ENCODE measurements at regions not wholly inside any gene's neighbourhood (a gene's known extent, or its start where the extent isn't known, plus 50 kb on each side); places are given as distances from the start of the nearest gene placed in this dataset.

- H3K27me3 ChIP-seq (replicated peaks; ENCODE audit: control insufficient read depth, insufficient read depth, low read length) = no peaks in the 10 kb centered on the region
- DNase-seq (ENCODE audit: extremely low read depth, insufficient read length) = no peak
- H3K4me3 ChIP-seq (replicated peaks; ENCODE audit: low read depth, low read length) = no peak overlapping the region
- no peak for TF ChIP-seq CTCF (IDR thresholded peaks at IDR 0.05; ENCODE audit: insufficient read depth, low read length, poor library complexity, severe bottlenecking)
- H3K36me3 ChIP-seq (ENCODE audit: control insufficient read depth, insufficient read depth, low read length) = no peaks in the 10 kb centered on the region
Observed at GRCh38 chr4:187464573-187464972, 531.0 kb upstream of the ZFP42 start.

GRCh38 chr4:187467224-187467623 lies 528.3 kb upstream of the ZFP42 start:
- no peak for TF ChIP-seq CTCF (IDR thresholded peaks at IDR 0.05; ENCODE audit: insufficient read depth, low read length, poor library complexity, severe bottlenecking)
- H3K27me3 ChIP-seq (replicated peaks; ENCODE audit: control insufficient read depth, insufficient read depth, low read length) = no peaks in the 10 kb centered on the region
- no peak for DNase-seq (ENCODE audit: extremely low read depth, insufficient read length)
- no peak overlapping the region for H3K4me3 ChIP-seq (replicated peaks; ENCODE audit: low read depth, low read length)
- H3K36me3 ChIP-seq (ENCODE audit: control insufficient read depth, insufficient read depth, low read length) = no peaks in the 10 kb centered on the region

GRCh38 chr4:187469627-187470026 lies 525.9 kb upstream of the ZFP42 start:
- H3K36me3 ChIP-seq (ENCODE audit: control insufficient read depth, insufficient read depth, low read length) = no peaks in the 10 kb centered on the region
- TF ChIP-seq CTCF (IDR thresholded peaks at IDR 0.05; ENCODE audit: insufficient read depth, low read length, poor library complexity, severe bottlenecking) = no peak
- H3K27me3 ChIP-seq (replicated peaks; ENCODE audit: control insufficient read depth, insufficient read depth, low read length) = no peaks in the 10 kb centered on the region
- DNase-seq (ENCODE audit: extremely low read depth, insufficient read length) = no peak
- H3K4me3 ChIP-seq (replicated peaks; ENCODE audit: low read depth, low read length) = no peak overlapping the region

- H3K36me3 ChIP-seq (ENCODE audit: control insufficient read depth, insufficient read depth, low read length) = no peaks in the 10 kb centered on the region
- DNase-seq (ENCODE audit: extremely low read depth, insufficient read length) = no peak
- no peak overlapping the region for H3K4me3 ChIP-seq (replicated peaks; ENCODE audit: low read depth, low read length)
- no peaks in the 10 kb centered on the region for H3K27me3 ChIP-seq (replicated peaks; ENCODE audit: control insufficient read depth, insufficient read depth, low read length)
- TF ChIP-seq CTCF (IDR thresholded peaks at IDR 0.05; ENCODE audit: insufficient read depth, low read length, poor library complexity, severe bottlenecking) = no peak
Observed at GRCh38 chr4:187470061-187470460, 525.5 kb upstream of the ZFP42 start.

- DNase-seq (ENCODE audit: extremely low read depth, insufficient read length) = no peak
- H3K27me3 ChIP-seq (replicated peaks; ENCODE audit: control insufficient read depth, insufficient read depth, low read length) = no peaks in the 10 kb centered on the region
- no peak overlapping the region for H3K4me3 ChIP-seq (replicated peaks; ENCODE audit: low read depth, low read length)
Observed at GRCh38 chr4:187474238-187474637, 521.3 kb upstream of the ZFP42 start.

More at GRCh38 chr4:187474238-187474637, 521.3 kb upstream of the ZFP42 start:
- TF ChIP-seq CTCF (IDR thresholded peaks at IDR 0.05; ENCODE audit: insufficient read depth, low read length, poor library complexity, severe bottlenecking) = no peak
- H3K36me3 ChIP-seq (ENCODE audit: control insufficient read depth, insufficient read depth, low read length) = no peaks in the 10 kb centered on the region

Measured in GM06990 (cell line).